HepG2 (cell line): ENCODE measurements at regions not wholly inside any gene's neighbourhood (a gene's known extent, or its start where the extent isn't known, plus 50 kb on each side); places are given as distances from the start of the nearest gene placed in this dataset.

Source experiments
- ATAC-seq: fragments of 200-7000 bp; cut with Tn5 transposase; 3 replicates; pipeline ENCODE4 v1.9.1; 2020; ENCODE audit warnings: mild to moderate bottlenecking, moderate library complexity
- BruUV-seq: library from RNA; stranded (reverse); fragments of 400-500 nt; replicated peaks from 2 replicates; lab custom pipeline; 2021; lab: Mats Ljungman, UMichigan
- CTCF ChIA-PET: fragments of 300-600 bp; formaldehyde crosslinking; extraction: SDS; loops from one replicate; lab custom pipeline; 2021; ENCODE audit warnings: low total read pairs, inconsistent platforms, low intra/inter-chr PET ratio; lab: Yijun Ruan, JAX
- POLR2A ChIA-PET: fragments of 350-600 bp; sonication (Branson Sonifier 250); formaldehyde crosslinking; loops from one replicate; lab custom pipeline; 2020; ENCODE audit warnings: antibody characterized with exemption, inconsistent platforms; lab: Yijun Ruan, JAX
- DNase-seq: peaks from one replicate; pipeline ENCODE4 v3.0.0-alpha.2; 2015; ENCODE audit warnings: low spot score
- FAIRE-seq: peaks from 3 replicates; lab custom pipeline; 2011; peaks lifted over from hg19 to GRCh38; lab: Jason Lieb, UNC
- H2AFZ ChIP-seq: one replicate; pipeline ENCODE4 v1.6.1; 2011; ENCODE audit warnings: low read length, inconsistent platforms
- H3K27ac ChIP-seq: fragments of 300-600 bp; 3 replicates; pipeline ENCODE4 v1.8.0; 2011; ENCODE audit warnings: mixed run types, mild to moderate bottlenecking, mixed read lengths, low read length, inconsistent platforms; ENCODE audit not compliant: insufficient read depth; ENCODE audit errors: extremely low read length
- H3K27me3 ChIP-seq, 2 experiments: fragments of 200-600 bp in 1 of 2; 2 replicates in 1 of 2; 3 replicates in 1 of 2; pipeline versions ENCODE4 v1.6.0 to v1.8.0; 2011; ENCODE audit warnings: low read length in 2 of 2, mild to moderate bottlenecking in 2 of 2, moderate library complexity in 2 of 2, inconsistent platforms in 1 of 2; ENCODE audit not compliant: insufficient read depth in 2 of 2, control insufficient read depth in 1 of 2
- H3K36me3 ChIP-seq, 2 experiments: fragments of 200-600 bp in 1 of 2; replicated peaks in 1 of 2; 2 replicates in 1 of 2; 3 replicates in 1 of 2; pipeline versions ENCODE4 v1.5.1 to v1.8.0; 2011; ENCODE audit warnings: low read length in 2 of 2, inconsistent platforms in 1 of 2; ENCODE audit not compliant: insufficient read depth in 2 of 2, control insufficient read depth in 1 of 2
- H3K4me1 ChIP-seq: 2 replicates; pipeline ENCODE4 v1.5.1; 2012; ENCODE audit warnings: low read length, inconsistent platforms; ENCODE audit not compliant: insufficient read depth
- H3K4me2 ChIP-seq: 2 replicates; pipeline ENCODE4 v1.6.0; 2011; ENCODE audit warnings: low read depth, low read length, inconsistent platforms
- H3K4me3 ChIP-seq, 3 experiments: fragments of 200-600 bp in 1 of 3; sonication (generic), shearing (Covaris generic) in 1 of 3; replicated peaks in 1 of 3; 2 replicates each; pipeline ENCODE4 v1.5.1; 2011 to 2016; ENCODE audit warnings: low read length in 3 of 3, inconsistent platforms in 2 of 3, low read depth in 2 of 3, mild to moderate bottlenecking in 2 of 3, control low read depth in 1 of 3, mixed read lengths in 1 of 3; ENCODE audit not compliant: insufficient read depth in 1 of 3
- H3K79me2 ChIP-seq: one replicate; pipeline ENCODE4 v1.6.1; 2011; ENCODE audit warnings: low read length, inconsistent platforms; ENCODE audit not compliant: insufficient read depth
- H3K9ac ChIP-seq: 2 replicates; pipeline ENCODE4 v1.6.0; 2011; ENCODE audit warnings: mild to moderate bottlenecking, low read depth, low read length, inconsistent platforms; ENCODE audit not compliant: insufficient read depth
- H3K9me3 ChIP-seq: 2 replicates; pipeline ENCODE4 v1.5.1; 2012; ENCODE audit warnings: mild to moderate bottlenecking, low read length
- H4K20me1 ChIP-seq: 2 replicates; pipeline ENCODE4 v1.6.0; 2011; ENCODE audit warnings: inconsistent platforms, mild to moderate bottlenecking, low read length, moderate library complexity; ENCODE audit not compliant: insufficient read depth
- ARHGAP35 ChIP-seq: sonication (generic); formaldehyde crosslinking; IDR thresholded peaks from 2 replicates; pipeline ENCODE4 v1.9.0; 2022; ENCODE audit warnings: mild to moderate bottlenecking, inconsistent platforms, moderate library complexity, missing genetic modification reagents, borderline replicate concordance
- ARNT ChIP-seq: fragments of 450-650 bp; IDR thresholded peaks from 2 replicates; pipeline ENCODE4 v1.6.1; 2017
- FOXK1 ChIP-seq: sonication (generic); formaldehyde crosslinking; IDR thresholded peaks from 2 replicates; pipeline ENCODE4 v1.4.0; 2020; ENCODE audit warnings: low read depth, missing genetic modification reagents, borderline replicate concordance
- KLF15 ChIP-seq: sonication (generic); formaldehyde crosslinking; IDR thresholded peaks from 2 replicates; pipeline ENCODE4 v1.8.1; 2023; ENCODE audit warnings: borderline replicate concordance, mild to moderate bottlenecking, inconsistent platforms, missing genetic modification reagents, mixed read lengths
- MXD1 ChIP-seq: sonication (generic); formaldehyde crosslinking; IDR thresholded peaks from 2 replicates; pipeline ENCODE4 v1.4.0; 2020; ENCODE audit warnings: mild to moderate bottlenecking, missing genetic modification reagents
- RFXANK ChIP-seq: IDR thresholded peaks from 2 replicates; pipeline ENCODE4 v1.6.1; 2016
- SKIL ChIP-seq: sonication (generic); formaldehyde crosslinking; IDR thresholded peaks from 2 replicates; pipeline ENCODE4 v1.8.0; 2022; ENCODE audit warnings: missing genetic modification reagents, mild to moderate bottlenecking, moderate library complexity, borderline replicate concordance
- SNAPC4 ChIP-seq: sonication (generic); formaldehyde crosslinking; IDR thresholded peaks from 2 replicates; pipeline ENCODE4 v1.4.0; 2020; ENCODE audit warnings: mild to moderate bottlenecking, missing genetic modification reagents
- U2AF1 ChIP-seq: fragments of 200-400 bp; formaldehyde crosslinking; optimal IDR thresholded peaks from 2 replicates; pipeline ENCODE3; 2017; ENCODE audit warnings: mild to moderate bottlenecking, low read depth, low read length
- ZNF256 ChIP-seq: sonication (generic); formaldehyde crosslinking; conservative IDR thresholded peaks from 2 replicates; pipeline ENCODE4 v1.4.0; 2020; ENCODE audit warnings: missing genetic modification reagents
- ZNF598 ChIP-seq: sonication (generic); formaldehyde crosslinking; IDR thresholded peaks from 2 replicates; pipeline ENCODE4 v1.5.1; 2020; ENCODE audit warnings: mild to moderate bottlenecking, missing genetic modification reagents, borderline replicate concordance
- ZNF784 ChIP-seq: sonication (generic); formaldehyde crosslinking; IDR thresholded peaks from 2 replicates; pipeline ENCODE4 v1.5.1; 2020; ENCODE audit warnings: missing genetic modification reagents, mild to moderate bottlenecking, borderline replicate concordance
- ZUFSP ChIP-seq: sonication (generic); formaldehyde crosslinking; IDR thresholded peaks from 2 replicates; pipeline ENCODE4 v1.9.0; 2021; ENCODE audit warnings: missing genetic modification reagents, mild to moderate bottlenecking, borderline replicate concordance
- WGBS: methylation state at CpG from one replicate; pipeline ENCODE4 v1.1.6; 2017; ENCODE audit warnings: low lambda C conversion rate; 5-methylcytosine and 5-hydroxymethylcytosine counted together
- in situ Hi-C: cut with HindIII; loops from 2 replicates; pipeline ENCODE4 v1.10.0; 2017; ENCODE audit warnings: low pct_unique_long_range_greater_than_20kb; ENCODE audit not compliant: extremely low pct_ligation_motif_present
- intact Hi-C: fragments of 100-400 bp; cut with micrococcal nuclease; formaldehyde crosslinking; loops from one replicate; pipeline ENCODE4 v1.10.0; 2022; ENCODE audit not compliant: unreplicated experiment

- intact Hi-C loops, result no loop called here
- ChIA-PET CTCF (no interaction called here), POLR2A (no interaction called here)
- H3K9me3 ChIP-seq, result no peaks in the 10 kb centered on the region
- H4K20me1 ChIP-seq, result no peaks in the 10 kb centered on the region
- H3K4me3 ChIP-seq, result no peak overlapping the region
- DNase-seq (no peak), FAIRE-seq (no peak), ATAC-seq (no peak)
- H3K9ac ChIP-seq, result no peak overlapping the region
- WGBS, result 2% methylated on average over 8 of the region's 8 CpGs
- no peak for TF ChIP-seq ZNF598 (CRISPR knock-in tag)
- TF ChIP-seq RFXANK (CRISPR knock-in tag), result no peak
- TF ChIP-seq U2AF1, result no peak
- TF ChIP-seq ARHGAP35 (CRISPR knock-in tag), result no peak
- TF ChIP-seq ZNF784, result no peak
- TF ChIP-seq SKIL (CRISPR knock-in tag), result no peak
- TF ChIP-seq MXD1 (CRISPR knock-in tag), result no peak
- no peak for TF ChIP-seq ZNF256
- no peak for TF ChIP-seq ARNT
- no peak for TF ChIP-seq ZUFSP (CRISPR knock-in tag)
- no peak for TF ChIP-seq SNAPC4
- TF ChIP-seq KLF15 (CRISPR knock-in tag), result no peak
- no peak for TF ChIP-seq FOXK1 (CRISPR knock-in tag)
- H3K27ac ChIP-seq, result no peak overlapping the region
- BruUV-seq, result no TSS peak
- no peaks in the 10 kb centered on the region; a peak in 1 of 5 replicates for H3K27me3 ChIP-seq
- H3K79me2 ChIP-seq, result no peaks in the 10 kb centered on the region
- H3K36me3 ChIP-seq, result no peaks in the 10 kb centered on the region
- no peak overlapping the region for H3K4me2 ChIP-seq
- in situ Hi-C loops, result no loop called here
- no peaks in the 10 kb centered on the region for H3K4me1 ChIP-seq
- no peak overlapping the region for H2AFZ ChIP-seq
Observed at GRCh38 chr6:97656706-97657350, 373.8 kb upstream of the MMS22L start.
